Duodenal mucosa (tissue), 2 donors: ENCODE measurements at regions not wholly inside any gene's neighbourhood (a gene's known extent, or its start where the extent isn't known, plus 50 kb on each side); places are given as distances from the start of the nearest gene placed in this dataset.

Experiments used
- H3K27ac ChIP-seq: one replicate; pipeline ENCODE4 v1.7.0; 2013; ENCODE audit warnings: low read depth, low read length
- H3K27me3 ChIP-seq, 2 donors: one replicate each; pipeline ENCODE4 v1.7.0; 2013; ENCODE audit warnings: low read length in 2 of 2, control low read depth in 1 of 2; ENCODE audit not compliant: insufficient read depth in 2 of 2, control insufficient read depth in 1 of 2
- H3K36me3 ChIP-seq, 2 donors: one replicate each; pipeline ENCODE4 v1.7.0; 2013; ENCODE audit warnings: low read length in 2 of 2, control low read depth in 1 of 2; ENCODE audit not compliant: insufficient read depth in 2 of 2, control insufficient read depth in 1 of 2
- H3K4me1 ChIP-seq, 2 donors: one replicate each; pipeline ENCODE4 v1.7.0; 2013; ENCODE audit warnings: low read length in 2 of 2, control low read depth in 1 of 2; ENCODE audit not compliant: insufficient read depth in 2 of 2, control insufficient read depth in 1 of 2
- H3K4me3 ChIP-seq, 2 donors: one replicate each; pipeline ENCODE4 v1.7.0; 2013; ENCODE audit warnings: low read length in 2 of 2, low read depth in 1 of 2
- H3K9ac ChIP-seq, 2 donors: one replicate each; pipeline ENCODE4 v1.7.0; 2013; ENCODE audit warnings: low read length in 2 of 2, low read depth in 1 of 2
- H3K9me3 ChIP-seq, 2 donors: one replicate each; pipeline ENCODE4 v1.7.0; 2013; ENCODE audit warnings: low read length in 2 of 2, control low read depth in 1 of 2; ENCODE audit not compliant: control insufficient read depth in 1 of 2

- Histone ChIP-seq H3K27ac (no peak overlapping the region), H3K27me3 (no peaks in the 10 kb centered on the region), H3K4me3 (no peak overlapping the region)
These were observed 461.3 kb upstream of the CLINT1 start for GRCh38 chr5:158320178-158320674.

GRCh38 chr5:158317507-158317906 is 458.6 kb upstream of the CLINT1 start:
- Histone ChIP-seq H3K9ac (no peak overlapping the region), H3K9me3 (no peaks in the 10 kb centered on the region), H3K36me3 (no peaks in the 10 kb centered on the region), H3K27me3 (no peaks in the 10 kb centered on the region), H3K4me3 (no peak overlapping the region), H3K27ac (no peak overlapping the region), H3K4me1 (no peaks in the 10 kb centered on the region)

More at GRCh38 chr5:158320178-158320674, 461.3 kb upstream of the CLINT1 start:
- H3K9ac ChIP-seq, result no peak overlapping the region
- no peaks in the 10 kb centered on the region for H3K9me3 ChIP-seq
- no peaks in the 10 kb centered on the region for H3K4me1 ChIP-seq
- no peaks in the 10 kb centered on the region for H3K36me3 ChIP-seq

GRCh38 chr5:158313733-158314464 is 455.0 kb upstream of the CLINT1 start:
- Histone ChIP-seq H3K4me3 (no peak overlapping the region), H3K36me3 (no peaks in the 10 kb centered on the region), H3K4me1 (no peaks in the 10 kb centered on the region), H3K27me3 (no peaks in the 10 kb centered on the region), H3K9ac (no peak overlapping the region), H3K27ac (no peak overlapping the region), H3K9me3 (no peaks in the 10 kb centered on the region)

GRCh38 chr5:158313027-158313732 is 454.2 kb upstream of the CLINT1 start:
- Histone ChIP-seq H3K4me3 (no peak overlapping the region), H3K27me3 (no peaks in the 10 kb centered on the region), H3K9ac (no peak overlapping the region), H3K9me3 (no peaks in the 10 kb centered on the region), H3K36me3 (no peaks in the 10 kb centered on the region), H3K4me1 (no peaks in the 10 kb centered on the region), H3K27ac (no peak overlapping the region)

GRCh38 chr5:158309088-158309807 is 450.3 kb upstream of the CLINT1 start:
- H3K4me1 ChIP-seq, result no peaks in the 10 kb centered on the region
- no peak overlapping the region for H3K27ac ChIP-seq
- H3K36me3 ChIP-seq, result no peaks in the 10 kb centered on the region
- no peak overlapping the region for H3K4me3 ChIP-seq
- H3K9ac ChIP-seq, result no peak overlapping the region
- no peaks in the 10 kb centered on the region for H3K27me3 ChIP-seq
- H3K9me3 ChIP-seq, result no peaks in the 10 kb centered on the region

GRCh38 chr5:158308429-158309025 is 449.6 kb upstream of the CLINT1 start:
- Histone ChIP-seq H3K4me3 (no peak overlapping the region), H3K9ac (no peak overlapping the region), H3K4me1 (no peaks in the 10 kb centered on the region), H3K27ac (no peak overlapping the region), H3K27me3 (no peaks in the 10 kb centered on the region), H3K9me3 (no peaks in the 10 kb centered on the region), H3K36me3 (no peaks in the 10 kb centered on the region)

GRCh38 chr5:158305861-158306260 is 446.9 kb upstream of the CLINT1 start:
- Histone ChIP-seq H3K4me1 (no peaks in the 10 kb centered on the region), H3K9ac (no peak overlapping the region), H3K27ac (no peak overlapping the region), H3K36me3 (no peaks in the 10 kb centered on the region), H3K9me3 (no peaks in the 10 kb centered on the region), H3K27me3 (no peaks in the 10 kb centered on the region), H3K4me3 (no peak overlapping the region)

- Histone ChIP-seq H3K9ac (no peak overlapping the region), H3K36me3 (no peaks in the 10 kb centered on the region), H3K4me1 (no peaks in the 10 kb centered on the region), H3K4me3 (no peak overlapping the region), H3K27me3 (no peaks in the 10 kb centered on the region), H3K27ac (no peak overlapping the region), H3K9me3 (no peaks in the 10 kb centered on the region)
These were observed 445.7 kb upstream of the CLINT1 start for GRCh38 chr5:158304607-158305006.

GRCh38 chr5:158303883-158304282 is 444.9 kb upstream of the CLINT1 start:
- Histone ChIP-seq H3K9ac (no peak overlapping the region), H3K4me1 (no peaks in the 10 kb centered on the region), H3K36me3 (no peaks in the 10 kb centered on the region), H3K27me3 (no peaks in the 10 kb centered on the region), H3K4me3 (no peak overlapping the region), H3K27ac (no peak overlapping the region), H3K9me3 (no peaks in the 10 kb centered on the region)

GRCh38 chr5:158303275-158303674 is 444.3 kb upstream of the CLINT1 start:
- Histone ChIP-seq H3K4me1 (no peaks in the 10 kb centered on the region), H3K9me3 (no peaks in the 10 kb centered on the region), H3K9ac (no peak overlapping the region), H3K27me3 (no peaks in the 10 kb centered on the region), H3K36me3 (no peaks in the 10 kb centered on the region), H3K27ac (no peak overlapping the region), H3K4me3 (no peak overlapping the region)
